NCI-H69 (cell line): ENCODE measurements at regions not wholly inside any gene's neighbourhood (a gene's known extent, or its start where the extent isn't known, plus 50 kb on each side); places are given as distances from the start of the nearest gene placed in this dataset.
A peak's percentile ranks its signal among the peaks of the same experiment; 100 is the strongest.

ENCODE experiments used
- DNase-seq: peaks from one replicate; lab custom pipeline; 2025; lab: John Stamatoyannopoulos, UW

DNA sequence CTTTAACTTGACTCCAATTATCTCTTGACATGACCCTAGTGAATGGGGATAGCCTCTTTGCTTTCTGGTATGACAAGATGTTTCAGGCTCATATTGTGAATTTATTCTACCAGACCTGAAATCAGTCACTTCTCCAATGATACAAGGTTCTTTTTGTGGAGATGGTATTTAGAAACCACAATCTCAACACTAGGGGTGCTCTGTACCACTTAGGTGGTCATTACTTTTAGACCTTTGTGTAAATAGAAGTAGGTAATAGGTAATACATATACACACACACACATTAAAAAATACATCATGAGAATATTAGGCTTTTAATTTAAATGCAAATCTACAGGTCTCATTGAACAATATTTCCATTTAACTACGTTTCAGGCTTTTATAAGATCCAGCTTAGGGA, 199.0 kb upstream of the RHOBTB1 start:
- DNase-seq: peak; percentile 2

DNA sequence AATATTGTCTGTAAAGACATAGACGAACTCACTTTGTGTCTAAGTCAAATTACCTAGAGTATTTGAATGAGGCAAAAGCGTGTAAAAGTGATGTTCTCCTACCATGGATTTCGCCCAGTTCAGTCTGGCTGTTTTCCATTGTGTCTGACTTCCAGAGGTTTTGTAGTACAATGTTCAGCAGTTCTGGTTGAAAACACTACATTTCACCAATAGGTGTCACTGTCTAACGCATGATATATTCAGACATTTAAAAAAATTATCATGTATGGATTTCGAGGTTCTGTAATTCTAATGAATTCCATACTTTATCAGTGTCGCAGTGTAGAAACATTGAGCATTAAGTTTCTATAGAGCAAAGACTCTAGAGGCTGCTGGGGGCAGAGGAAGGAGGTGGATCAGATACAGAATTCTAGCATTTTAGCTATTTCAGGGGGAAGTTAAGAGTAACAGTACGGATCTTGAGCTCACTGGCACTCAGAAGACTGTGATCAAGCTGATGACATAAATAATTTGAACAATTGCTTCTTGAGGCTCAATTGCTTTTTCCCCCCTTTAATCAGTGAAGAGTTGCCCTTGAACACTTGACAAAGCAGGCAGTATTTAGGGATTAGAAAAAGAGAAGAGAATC, 196.9 kb upstream of the RHOBTB1 start:
- DNase-seq: peak; percentile 71

DNA sequence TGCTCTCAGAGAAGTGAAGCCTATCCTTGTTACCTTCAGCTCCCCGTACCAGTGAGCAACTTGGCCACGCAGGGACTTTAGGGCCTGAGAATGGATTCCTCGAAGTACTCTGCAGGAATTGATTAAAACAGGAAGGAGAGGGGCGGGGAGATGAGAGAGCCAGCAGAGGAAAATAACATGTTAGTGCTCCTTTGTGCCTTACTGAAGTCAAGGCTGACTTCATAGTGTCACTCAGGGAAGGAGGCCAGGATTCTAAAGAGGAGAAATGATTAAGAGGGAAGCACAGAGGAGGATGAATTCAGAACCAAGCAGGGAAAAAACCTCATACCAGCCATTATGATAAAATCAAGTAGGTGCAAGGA, 195.6 kb upstream of the RHOBTB1 start:
- DNase-seq: peak; percentile 7

DNA sequence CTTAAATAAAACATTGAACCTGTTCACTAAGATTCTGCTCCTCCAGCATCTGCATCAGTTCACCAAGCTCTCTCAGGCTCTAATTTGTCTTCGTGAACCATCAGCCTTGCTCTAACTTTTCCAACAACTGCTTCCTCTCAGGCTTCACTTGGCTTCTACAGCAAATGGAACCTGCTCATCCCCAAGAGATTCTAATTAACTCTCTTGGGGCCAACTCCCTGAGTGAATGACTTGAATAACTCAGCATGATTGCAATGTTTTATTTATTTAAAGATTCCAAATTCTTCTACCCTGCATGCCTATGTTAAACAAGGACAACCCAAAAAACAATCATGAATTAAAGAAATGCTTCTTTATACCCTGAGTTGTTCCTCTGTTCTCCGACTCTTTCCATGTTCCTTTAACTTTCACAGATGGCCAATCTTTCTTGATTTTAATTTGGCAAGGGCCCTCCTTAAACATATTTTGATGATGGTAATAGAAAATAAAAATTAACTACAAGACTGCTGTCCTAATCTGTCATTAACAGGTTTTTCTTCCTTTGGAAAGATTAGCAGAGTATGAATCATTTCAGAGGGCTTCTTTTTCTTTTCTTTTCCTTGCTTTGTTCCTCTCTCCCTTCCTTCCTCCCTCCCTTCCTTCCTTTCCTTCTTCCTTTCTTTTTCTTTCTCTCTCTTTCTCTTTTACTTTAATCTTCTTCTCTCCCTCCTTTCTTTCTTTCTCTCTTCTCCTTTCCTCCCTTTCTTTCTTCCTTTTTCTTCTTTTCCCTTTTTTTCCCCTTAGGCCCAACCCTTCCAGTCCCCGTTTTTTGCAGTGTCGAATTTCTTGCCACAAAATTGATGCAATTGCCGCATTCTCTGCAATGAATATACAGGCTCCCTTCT, 195.0 kb upstream of the RHOBTB1 start:
- peak; percentile 17 for DNase-seq

DNA sequence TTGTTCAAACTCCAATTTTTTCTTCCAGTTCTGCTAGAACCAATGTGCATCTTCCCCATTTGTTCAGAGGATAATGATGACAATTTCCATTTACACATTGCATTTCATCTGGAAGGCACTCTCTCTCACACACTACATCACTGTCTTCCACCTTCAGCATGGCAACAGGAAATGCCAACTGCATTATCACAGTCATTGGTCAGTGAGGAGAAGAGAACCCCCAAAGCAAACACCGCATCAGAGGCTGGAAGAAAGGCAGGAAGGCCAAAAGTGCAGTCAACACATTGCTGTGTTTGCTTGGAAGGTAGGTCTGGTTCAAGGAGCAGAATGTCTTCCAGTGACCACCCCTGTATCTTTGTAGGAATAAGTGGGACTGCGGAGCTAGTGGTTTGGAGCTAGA, 192.2 kb upstream of the RHOBTB1 start:
- peak; percentile 64 for DNase-seq

DNA sequence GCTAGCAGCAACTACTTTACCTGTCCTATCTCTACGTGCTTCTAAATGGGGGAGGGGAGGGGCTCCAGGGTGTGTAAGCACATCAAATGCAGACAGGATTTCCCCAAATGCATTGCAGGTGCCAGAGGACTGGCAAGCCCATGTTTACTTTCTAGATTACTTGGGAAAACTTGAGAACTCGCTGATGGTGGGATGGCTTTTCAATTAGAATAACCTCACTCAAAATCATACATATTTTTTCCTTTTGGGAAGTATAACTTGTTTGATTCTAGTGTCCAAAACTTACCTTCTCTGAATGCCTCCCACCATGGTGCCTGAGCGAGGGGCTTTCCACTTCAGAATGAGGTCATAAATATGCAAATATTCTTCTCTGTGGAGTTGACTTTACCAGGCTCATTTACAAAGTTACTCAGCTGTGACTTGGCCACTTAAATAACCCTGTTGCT, 191.3 kb upstream of the RHOBTB1 start:
- peak; percentile 51 for DNase-seq

DNA sequence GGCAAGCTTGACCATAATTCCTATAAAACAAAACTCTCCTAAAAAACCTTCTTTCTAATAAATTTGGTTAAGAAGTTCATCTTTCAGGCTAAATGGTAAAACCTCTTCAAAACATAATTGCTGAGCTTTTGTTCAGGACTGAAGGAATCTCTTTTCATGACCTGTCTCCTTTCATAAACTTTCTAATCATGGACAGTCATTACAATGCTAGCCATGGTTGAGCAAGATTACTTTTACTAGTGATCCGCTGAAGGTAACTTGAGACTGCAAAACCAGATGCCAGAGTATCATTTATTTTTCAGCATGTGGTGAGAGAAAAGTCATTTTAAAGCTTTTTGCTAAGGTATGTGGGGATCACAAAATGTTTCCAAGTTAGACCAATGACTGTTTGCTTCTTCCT, 186.4 kb upstream of the RHOBTB1 start:
- DNase-seq: no peak

DNA sequence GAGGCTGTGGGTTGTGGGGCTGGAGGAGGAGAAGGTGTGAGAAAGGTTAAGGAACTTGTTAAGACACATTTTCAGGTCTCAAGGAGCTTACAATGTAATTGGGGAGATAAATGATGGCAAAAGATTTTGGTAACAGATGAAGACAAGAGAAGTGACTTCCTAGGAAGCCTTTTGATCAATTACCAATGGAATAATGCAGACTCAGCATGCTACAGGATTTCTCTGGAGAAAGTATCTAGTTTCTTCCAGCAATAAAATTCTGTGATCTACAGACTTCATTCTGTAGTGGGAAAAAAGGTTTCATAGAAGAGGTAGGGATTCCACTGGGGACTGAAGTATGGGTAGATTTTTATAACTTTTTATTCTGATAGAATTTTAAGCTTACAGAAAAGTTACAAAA, 184.2 kb upstream of the RHOBTB1 start:
- no peak for DNase-seq

DNA sequence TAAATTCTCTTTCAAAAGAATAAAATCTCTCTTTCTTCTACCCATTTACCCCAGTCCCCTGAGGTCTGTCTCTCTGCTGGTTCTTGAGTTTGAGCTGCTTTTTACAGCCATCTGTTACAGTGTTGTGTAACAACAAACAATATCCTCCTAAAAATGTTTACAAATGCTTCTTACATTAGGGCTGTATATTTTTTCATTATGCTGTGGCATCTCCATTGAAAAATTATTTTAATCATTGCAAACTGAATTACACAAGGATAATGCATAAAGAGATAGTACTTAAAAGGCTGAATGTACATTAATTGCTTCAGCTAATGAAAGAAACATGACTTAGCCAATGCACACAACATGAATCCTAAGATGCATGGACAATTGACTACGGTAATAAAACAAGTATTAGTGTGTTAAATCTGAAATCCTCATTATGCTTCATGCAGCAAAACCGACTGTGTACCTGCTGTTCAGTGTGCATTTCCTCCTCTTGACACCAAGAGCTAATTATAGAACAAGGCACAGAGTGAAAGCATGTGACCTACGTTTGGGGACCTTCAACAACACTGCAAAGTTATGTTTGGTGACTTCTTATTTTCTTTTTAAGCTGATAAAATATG, 181.7 kb upstream of the RHOBTB1 start:
- DNase-seq: peak; percentile 40

DNA sequence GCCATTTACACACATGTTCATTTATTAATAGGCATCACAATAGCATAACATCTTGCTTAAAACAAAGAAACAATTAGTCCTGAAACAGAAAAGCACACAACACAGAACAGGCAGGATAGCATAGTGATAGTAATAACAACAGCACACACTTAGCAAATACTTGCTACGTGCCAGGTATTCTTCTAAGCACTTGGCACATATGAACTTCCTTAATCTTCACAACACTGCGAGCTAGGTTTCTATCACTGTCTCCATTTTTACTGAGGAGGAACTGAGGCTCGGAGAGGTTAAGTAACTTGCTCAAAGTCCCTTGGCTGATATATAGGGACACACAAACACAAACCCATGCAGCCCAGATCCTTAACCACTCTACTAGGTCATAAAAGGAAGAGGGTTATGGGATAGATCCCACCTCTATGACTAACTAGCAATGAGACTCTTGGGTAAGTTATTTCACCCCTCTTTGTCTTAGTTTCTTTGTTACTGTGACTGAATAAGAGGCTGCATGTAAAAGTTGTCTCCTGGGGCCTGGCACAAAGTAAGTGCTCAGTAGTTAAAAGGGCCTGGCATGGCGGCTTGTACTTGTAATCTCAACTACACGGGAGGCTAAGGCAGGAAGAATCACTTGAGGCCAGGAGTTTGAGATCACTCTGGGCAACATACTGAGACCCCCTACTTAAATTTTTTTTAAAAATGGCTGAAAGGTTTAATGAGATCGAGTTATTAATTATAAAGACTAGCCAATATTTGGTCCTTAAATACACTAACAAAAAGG, 181.0 kb upstream of the RHOBTB1 start:
- peak; percentile 9 for DNase-seq

DNA sequence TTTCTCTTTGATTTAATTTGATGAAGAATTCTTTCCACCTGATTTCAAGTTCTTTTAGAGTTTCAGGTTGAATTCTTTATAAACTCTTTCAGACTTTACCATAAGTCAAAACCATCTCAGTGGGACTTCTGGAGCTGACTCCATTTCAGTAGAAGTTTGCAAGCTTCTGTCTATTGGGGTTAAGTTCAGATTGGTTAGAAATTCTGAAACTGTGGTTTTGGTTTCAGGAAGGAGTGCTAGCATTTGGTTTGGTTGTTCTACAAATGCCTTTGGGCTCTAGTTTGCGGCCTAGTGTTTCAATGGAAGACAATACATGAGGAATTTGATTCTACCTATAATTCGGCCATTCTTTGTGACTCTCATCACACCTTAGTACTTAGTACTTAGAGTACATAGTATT, 176.8 kb upstream of the RHOBTB1 start:
- DNase-seq: no peak

DNA sequence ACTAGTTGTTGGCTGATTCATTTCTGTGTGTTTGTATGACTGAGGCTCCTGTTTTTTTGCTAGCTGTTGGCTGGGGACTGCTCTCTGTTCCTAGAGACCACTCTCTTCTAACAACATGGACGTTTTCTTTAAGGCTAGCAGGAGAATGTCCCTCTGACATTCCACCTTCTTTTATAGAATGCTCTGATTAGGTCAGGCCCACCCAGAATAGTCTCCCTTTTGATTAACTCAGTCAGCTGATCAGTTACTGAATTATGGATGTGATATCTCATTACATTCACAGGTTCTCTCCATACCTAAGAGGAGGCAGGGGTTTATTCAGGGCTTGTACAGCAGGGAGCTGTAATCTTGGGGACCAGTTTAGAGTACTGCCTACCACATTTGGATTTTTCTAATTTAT, 175.6 kb upstream of the RHOBTB1 start:
- DNase-seq: no peak

DNA sequence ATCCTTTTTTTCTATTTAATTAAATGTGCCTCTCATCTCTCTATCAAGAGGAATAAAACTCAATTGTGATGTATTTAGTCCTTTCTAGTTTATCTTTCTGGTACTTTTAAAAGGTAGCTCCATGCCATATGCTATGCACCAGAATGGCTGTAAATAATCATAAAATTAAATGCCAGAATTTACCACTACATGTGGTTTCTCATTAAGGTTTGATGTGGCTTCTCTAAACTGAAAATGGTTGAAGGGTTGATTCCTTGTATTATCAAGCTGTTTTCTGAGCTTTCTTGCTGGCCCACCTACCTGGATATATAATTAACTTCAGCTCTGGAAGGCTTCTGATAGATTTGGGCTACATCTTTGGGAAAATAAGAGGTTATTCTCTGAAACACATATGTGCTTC, 171.9 kb upstream of the RHOBTB1 start:
- DNase-seq: no peak

DNA sequence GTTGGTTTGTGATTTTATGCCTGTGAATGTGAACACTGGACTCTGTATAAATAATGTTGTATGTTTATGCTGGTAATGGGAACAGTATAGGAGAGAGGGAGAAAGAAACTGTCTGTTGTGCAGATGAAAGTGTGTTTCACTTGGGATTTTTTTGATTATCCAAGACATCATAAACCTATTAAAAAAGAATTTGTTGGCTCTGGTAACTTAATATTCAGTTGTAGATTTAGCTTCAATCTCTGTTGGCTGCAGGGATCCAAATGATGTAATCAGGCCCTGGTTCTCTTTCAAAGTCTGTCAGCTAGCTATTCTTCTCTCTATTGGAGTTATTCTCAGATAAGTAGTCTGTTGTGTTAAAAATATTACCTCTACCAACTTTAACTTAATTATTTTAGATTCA, 168.8 kb upstream of the RHOBTB1 start:
- DNase-seq: no peak

DNA sequence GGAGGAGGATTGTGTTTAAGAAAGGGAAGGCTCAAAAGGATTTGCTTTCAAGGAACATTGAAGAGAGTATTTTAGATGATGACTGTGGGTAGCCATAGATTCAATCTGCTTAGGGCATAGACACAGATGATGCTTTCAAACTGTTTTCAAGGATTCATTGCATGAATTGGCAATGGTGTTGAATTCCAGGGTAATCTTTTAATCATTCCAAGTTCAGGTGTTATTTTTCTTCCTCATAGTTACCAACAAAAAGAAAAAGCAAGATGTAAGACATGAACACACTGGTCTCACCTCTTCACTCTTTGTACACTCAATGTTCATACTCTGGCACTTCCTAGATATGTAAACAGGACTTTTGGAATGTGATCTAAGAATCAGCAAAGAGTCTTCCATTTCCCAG, 167.0 kb upstream of the RHOBTB1 start:
- no peak for DNase-seq

DNA sequence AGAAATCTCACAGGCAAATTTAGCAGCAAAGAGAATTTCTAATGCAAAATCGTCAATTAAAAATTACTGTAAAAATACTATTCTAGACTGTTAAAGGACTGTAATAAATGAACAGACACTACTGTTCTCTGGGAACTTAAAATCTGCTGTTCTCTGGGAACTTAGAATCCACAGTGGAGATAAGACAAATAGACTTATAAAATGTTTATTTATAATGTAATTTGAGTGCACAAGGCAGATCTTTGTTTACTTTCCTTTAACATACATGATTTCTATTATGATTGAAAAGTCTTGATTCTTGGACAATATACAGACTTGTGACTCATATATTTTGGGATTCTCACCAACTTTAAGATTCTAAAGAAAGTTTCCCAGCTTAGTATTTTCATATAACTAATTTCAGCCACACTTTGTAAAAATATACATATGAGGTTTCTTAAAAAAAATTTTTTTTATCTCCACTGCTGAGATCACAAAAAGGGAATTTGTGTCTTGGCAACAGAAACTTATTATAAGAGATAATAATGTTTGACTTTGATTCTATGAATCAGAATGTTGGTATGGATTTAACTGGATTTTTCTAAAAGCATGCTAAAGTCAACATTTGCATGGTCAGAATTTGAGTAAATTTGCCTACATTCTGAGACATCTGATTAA, 166.3 kb upstream of the RHOBTB1 start:
- DNase-seq: no peak

DNA sequence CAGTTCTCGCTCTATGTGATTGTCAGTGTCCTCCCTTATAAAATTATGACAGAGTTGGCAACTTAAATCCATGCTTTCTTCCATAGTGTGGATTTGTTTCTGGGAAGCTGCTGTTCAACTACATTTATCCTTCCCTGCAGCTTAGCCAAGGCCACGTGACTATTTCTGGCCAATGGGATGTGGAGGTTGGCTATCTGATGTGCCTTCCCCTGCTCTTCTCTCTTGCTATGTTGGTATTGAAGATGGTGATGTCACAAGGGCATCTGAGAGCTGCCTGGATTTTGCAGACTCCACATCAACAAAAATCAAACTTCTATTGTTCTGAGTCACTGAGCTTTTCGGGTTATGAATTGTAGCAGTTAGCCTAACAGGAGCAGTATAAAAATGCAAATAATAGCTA, 164.9 kb upstream of the RHOBTB1 start:
- DNase-seq: no peak

DNA sequence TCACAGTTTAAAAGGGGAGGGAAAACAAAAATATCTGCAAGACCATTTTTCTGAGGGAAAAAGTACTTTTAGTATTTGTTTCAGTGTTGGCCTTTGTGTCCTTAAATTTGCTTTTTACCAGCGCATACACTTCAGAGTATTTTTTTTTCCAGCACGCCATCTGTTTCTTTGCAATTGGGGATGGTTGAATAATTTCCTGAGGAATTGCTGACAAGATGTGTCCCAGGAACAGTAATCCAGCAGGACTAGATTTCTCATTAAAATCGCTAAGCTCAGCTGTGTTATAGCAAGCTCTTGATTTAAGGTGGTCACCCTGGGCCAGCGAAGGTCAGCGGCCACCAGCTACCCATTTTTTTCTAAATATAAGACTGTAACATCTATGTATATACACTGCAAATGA, 156.9 kb upstream of the RHOBTB1 start:
- DNase-seq: no peak

DNA sequence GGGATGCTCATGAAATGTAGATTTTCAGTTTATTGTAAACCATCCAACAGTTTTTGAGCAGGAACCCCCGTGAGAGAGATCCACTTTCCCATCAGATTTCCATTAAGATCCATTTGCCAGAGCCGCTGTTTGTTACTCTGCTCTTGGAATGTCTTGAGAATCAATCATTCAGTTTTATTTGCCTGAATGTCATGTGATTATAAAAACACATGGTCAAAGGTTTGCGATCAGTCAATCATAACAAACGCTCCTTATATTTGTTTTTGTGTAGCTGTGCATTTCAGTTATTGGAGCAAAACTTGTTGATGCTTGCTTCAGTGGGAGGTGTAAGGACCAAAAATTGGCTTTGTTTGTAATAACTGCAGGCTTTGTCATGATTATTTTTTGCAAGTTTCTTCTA, 155.8 kb upstream of the RHOBTB1 start:
- DNase-seq: peak; percentile 15

DNA sequence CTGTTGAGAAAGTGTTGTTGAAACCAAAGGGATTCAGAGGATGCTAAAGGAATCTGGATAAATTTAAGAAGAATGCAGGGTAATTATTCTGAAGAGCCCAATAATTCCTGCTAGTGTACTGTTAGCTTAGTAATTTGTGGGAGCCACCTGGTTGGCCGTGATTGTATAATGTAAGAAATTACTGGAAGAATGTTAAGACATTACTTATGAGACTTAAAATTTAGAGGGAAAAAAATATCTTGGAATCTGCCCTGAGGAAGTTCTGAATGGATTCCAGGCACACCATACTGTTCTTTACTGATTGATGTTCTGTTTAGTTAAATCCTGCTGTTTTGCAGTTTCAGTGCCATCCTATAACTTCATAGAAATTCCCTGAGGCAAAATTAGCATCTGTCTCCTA, 155.0 kb upstream of the RHOBTB1 start:
- peak; percentile 57 for DNase-seq

DNA sequence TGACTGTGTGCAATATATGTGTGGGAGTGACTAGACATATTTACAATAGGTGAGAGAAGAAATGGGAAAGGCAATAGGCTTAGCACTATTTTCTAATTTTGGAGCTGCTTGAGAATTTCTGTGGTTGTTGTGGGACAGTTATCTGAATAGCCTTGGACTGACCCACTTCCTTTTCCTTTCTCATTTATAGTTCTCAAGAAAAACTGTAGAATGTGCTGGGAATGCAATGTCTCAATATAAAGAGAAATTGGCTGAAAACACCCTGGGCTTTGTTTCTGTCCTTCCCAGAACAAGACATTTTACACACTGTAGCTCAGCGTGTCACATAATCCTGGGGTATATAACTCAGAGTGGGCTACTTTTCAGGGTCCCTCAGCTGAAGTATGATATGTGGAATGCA, 153.0 kb upstream of the RHOBTB1 start:
- no peak for DNase-seq

DNA sequence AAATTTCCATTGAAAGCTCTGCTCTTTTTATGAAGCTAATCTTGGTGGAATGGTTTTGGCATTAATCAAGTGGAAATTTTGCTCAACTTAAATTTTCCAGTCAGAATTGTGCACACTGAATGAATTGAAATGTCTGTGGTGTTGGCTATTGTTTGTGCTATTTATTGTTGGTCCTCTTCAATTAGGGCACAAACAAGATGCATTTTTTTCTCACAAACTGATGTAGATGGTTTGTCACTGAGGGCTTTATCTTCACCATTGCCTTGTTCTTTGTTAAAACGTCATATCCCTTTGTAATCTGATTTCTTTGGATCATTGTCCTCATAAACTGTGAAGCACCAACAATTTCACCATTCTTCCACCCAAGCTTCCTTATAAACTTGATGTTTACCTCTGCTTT, 152.1 kb upstream of the RHOBTB1 start:
- no peak for DNase-seq
